NCI-H446 (cell line): ENCODE measurements at regions not wholly inside any gene's neighbourhood (a gene's known extent, or its start where the extent isn't known, plus 50 kb on each side); places are given as distances from the start of the nearest gene placed in this dataset.

ENCODE experiments used
- DNase-seq, 2 experiments: peaks; one replicate each; lab custom pipeline; 2025; lab: John Stamatoyannopoulos, UW

DNA sequence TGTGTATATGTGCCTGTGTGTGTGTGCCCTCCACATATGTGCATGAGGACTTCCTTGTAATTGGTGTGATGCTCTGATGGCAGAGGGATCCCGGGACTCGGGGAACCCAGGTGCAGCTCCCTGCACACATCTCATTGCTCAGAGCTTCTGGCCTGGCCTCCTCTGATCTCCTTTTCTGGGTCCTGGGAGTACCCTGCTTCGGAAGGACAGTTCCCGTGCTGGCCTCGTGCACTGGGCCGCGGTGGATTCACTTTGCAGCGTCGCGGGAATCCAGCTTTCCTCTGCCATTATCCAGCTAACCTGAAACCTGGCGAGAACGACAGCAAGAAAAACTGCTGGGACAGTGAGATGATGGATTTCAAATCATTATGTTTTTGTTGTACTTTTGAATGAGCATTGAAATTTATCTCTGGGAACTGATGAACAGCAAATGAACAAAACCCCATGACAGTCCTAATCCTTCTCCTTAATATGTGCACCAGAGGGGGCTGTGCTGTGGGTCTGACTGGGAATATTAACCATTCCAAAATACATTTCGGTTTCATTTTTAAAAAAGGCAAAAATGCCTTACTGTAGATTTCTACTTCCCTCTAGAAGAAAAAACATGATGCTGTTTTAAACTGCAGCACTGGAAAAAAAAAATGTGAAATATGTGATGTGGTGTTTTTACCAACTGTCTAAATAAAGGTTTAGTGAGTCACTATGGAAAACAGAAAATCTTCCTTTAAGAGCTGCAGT is 78.2 kb downstream of the PTGR3 start:
- no peak for DNase-seq

DNA sequence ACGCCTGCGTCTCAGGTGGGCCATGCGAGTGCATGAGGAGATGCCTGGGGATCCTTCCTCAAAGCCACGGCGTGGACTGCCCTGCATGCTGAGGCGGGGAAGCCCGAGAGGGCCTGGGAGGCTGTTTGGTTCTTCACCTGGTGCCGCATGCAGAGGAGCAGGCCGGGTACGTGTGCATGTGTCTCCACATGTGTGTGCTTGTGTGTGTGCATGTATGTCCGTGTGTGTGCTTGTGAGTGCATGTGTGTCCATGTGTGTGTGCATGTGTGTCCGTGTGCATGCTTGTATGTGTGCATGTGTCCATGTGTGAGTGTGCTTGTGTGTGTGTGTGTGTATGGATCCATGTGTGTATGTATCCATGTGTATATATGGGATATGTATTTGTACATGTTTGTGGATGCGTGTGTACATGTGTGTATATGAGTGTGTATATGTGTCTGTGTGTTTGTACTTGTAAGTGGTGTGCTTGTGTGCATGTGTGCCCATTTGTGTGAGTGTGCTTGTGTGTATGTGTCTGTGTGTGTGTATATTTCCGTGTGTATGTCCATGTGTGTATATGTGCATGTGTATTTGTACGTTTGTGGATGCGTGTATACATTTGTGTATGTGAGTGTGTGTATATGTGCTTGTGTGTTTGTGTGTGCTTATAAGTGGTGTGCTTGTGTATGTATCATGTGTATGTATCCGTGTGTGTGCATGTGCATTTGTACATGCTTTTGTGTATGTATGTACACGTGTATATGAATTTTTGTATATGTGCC is 79.0 kb downstream of the PTGR3 start:
- no peak for DNase-seq

GRCh38 chr18:75128911-75129716 is 79.8 kb downstream of the PTGR3 start:
- no peak for DNase-seq

GRCh38 chr18:75128051-75128605 is 80.8 kb downstream of the PTGR3 start:
- DNase-seq = no peak

- DNase-seq = no peak
These were observed 81.6 kb downstream of the PTGR3 start for GRCh38 chr18:75127143-75128021.

DNA sequence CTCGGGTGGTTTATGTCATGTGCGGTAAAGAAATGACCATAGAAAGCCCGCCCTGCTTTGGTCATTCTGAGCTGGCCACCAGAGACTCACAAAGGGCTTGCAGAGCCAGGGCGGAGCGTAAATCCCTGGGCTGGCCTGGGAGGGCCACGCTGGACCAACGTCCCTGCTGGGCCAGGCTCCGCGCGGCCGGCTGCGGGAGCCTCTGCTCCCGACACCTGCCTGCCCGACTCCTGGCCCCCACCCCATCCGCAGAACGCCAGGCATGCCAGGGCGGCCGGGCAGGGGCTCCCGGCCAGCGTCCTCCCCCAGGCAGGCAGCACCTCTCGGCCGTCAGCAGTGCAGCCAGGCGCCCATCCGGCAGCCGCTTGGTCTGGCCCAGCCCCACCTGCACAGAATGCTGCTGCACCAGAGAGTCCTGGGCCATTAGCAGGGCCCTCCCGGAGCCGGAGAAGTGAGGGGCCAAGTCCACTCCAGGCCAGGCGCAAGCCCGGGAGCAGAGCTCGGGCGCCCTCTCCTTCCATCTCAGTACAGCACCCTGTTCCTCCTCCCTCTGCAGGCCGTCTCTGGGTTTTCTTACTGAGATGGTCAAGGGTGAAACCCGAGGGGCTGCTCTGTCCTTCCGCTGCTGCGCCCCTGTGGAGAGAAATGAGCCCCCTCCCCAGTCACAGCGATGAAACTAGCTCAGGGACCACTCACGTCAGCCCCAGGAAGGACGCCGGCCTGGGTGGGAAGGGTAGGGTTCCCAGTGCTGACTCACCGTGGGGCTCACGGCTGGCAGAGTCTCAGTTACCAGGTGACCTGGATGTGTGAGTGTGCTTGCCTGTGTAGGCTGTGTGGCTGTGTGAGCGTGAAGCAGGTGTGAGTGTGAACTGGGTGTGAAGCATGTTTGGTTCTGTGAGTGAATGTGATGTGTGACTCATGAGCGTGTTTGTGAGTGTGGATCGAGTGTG is 83.3 kb downstream of the PTGR3 start:
- no peak for DNase-seq

DNA sequence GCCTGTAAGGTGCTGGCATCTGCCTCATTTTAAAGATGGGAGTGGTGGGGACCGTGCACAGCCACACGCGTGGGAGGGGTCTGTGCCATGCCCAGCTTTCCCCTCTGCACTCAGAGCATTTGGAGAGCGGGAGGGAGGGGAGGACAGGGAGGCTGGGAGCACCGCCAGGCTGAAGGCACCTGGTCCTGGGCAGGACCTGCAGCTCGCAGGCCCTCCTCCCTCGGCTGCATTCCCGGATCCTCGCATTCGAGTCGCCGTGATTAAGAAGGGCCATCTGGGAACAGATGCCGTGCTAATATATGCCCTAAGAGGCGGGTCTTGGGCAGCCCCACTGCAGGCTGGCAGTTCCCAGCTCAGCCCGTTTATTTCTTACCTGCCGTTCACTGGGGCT is 84.0 kb downstream of the PTGR3 start:
- peak in 1 of 2 experiments; percentile 9 for DNase-seq

GRCh38 chr18:75124551-75124950 is 84.4 kb downstream of the PTGR3 start:
- DNase-seq = no peak

DNA sequence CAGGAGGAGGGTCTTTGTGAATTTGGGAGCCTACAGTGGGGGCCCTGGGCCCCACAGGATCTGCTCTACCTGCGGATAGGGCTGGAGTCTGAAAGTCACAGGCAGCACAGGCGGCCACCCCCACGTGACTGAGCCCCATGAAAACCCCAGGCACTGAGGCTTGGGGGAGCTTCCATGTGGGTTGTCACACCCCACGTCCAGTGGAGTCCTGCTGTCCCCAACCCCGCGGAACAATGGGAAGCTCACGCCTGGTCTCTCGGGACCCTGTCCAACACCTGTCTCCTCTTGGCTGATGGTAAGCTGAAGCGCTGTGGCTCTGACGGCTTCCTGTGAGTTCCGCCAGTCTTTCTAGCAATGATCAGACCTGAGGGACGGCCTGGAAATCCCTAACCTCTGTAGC is 85.8 kb downstream of the PTGR3 start:
- no peak for DNase-seq

GRCh38 chr18:75122334-75122958 is 86.5 kb downstream of the PTGR3 start:
- no peak for DNase-seq

- DNase-seq = no peak
These were observed 87.7 kb downstream of the PTGR3 start for GRCh38 chr18:75121266-75121665.

DNA sequence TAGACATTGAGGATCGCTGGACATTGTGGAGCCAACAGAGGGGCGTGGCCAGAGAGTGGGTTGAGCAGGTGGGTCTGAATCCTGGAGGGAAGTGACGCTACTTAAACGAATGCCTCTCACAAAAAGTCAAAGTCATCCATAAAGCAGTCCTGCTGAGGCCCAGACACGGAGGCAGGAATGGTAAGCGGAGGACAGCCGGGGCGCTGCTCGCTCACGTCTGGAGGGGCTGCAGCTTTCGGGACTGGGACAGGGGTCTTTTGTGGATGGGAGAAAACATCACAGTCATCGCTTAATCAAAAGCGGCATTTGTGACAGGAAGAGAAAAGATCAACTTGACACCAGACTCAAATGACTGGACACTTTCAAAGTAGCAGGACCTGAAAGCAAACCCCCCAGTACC is 88.4 kb downstream of the PTGR3 start:
- DNase-seq = no peak

DNA sequence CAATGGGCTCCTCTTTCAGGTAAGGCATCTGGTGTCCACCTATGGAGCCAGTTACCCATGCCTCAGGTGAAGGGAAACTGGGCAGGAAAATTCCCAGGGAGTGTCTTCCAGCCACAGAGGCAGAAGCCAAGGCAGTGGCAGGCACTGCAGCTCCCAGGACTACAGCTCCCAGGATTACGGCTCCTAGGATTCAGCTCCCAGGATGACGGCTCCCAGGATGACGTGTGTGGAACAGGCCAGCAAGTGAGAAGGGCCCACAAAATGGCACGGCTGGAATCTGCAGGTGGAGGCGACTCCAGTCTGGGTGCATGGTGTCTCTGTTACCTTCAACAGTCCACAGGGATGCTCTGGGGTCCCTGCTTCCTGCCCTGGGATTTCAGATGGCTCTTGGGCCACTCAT is 92.1 kb downstream of the PTGR3 start:
- DNase-seq = no peak

- no peak for DNase-seq
These were observed 92.8 kb downstream of the PTGR3 start for GRCh38 chr18:75116165-75116564.

GRCh38 chr18:75115514-75115913 is 93.4 kb downstream of the PTGR3 start:
- DNase-seq = no peak
